ENCODE measurements at regions not wholly inside any gene's neighbourhood (a gene's known extent, or its start where the extent isn't known, plus 50 kb on each side); places are given as distances from the start of the nearest gene placed in this dataset.

DNA sequence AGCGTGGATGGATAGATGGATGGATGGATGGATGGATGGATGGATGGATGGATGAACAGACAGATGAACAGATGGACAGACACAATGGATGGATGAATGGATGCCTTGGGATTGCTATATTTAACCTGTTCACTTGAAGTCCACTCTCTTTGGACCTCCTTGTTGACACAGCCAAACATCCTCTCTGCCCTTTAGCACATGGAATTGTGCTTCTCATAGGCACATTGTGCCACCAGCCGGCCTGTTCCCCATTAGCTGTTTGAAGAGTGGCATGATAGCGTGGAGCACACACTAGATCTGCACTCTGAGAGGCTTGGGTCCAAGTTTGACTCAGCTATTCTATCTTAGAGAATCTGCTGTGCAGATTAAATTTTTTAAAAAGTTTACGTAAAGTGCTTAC is 56.9 kb upstream of the GSC start:
- TF ChIP-seq, protein P1, sequence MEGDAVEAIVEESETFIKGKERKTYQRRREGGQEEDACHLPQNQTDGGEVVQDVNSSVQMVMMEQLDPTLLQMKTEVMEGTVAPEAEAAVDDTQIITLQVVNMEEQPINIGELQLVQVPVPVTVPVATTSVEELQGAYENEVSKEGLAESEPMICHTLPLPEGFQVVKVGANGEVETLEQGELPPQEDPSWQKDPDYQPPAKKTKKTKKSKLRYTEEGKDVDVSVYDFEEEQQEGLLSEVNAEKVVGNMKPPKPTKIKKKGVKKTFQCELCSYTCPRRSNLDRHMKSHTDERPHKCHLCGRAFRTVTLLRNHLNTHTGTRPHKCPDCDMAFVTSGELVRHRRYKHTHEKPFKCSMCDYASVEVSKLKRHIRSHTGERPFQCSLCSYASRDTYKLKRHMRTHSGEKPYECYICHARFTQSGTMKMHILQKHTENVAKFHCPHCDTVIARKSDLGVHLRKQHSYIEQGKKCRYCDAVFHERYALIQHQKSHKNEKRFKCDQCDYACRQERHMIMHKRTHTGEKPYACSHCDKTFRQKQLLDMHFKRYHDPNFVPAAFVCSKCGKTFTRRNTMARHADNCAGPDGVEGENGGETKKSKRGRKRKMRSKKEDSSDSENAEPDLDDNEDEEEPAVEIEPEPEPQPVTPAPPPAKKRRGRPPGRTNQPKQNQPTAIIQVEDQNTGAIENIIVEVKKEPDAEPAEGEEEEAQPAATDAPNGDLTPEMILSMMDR (IDR thresholded peaks at IDR 0.05 in 4 of 5, conservative IDR thresholded peaks at IDR 0.05 in 1 of 5), result no peak
- TF ChIP-seq POLR2A (IDR thresholded peaks at IDR 0.05), result no peak

Measured in gastrocnemius medialis (tissue), 4 donors.